Esophagus (tissue), 2 donors: ENCODE measurements at regions not wholly inside any gene's neighbourhood (a gene's known extent, or its start where the extent isn't known, plus 50 kb on each side); places are given as distances from the start of the nearest gene placed in this dataset.

Source experiments
- H3K27ac ChIP-seq, 2 donors: one replicate each; pipeline ENCODE4 v1.5.1; 2013; ENCODE audit warnings: low read depth in 2 of 2, mild to moderate bottlenecking in 2 of 2, inconsistent platforms in 1 of 2, low read length in 1 of 2, moderate library complexity in 1 of 2
- H3K27me3 ChIP-seq, 2 donors: one replicate each; pipeline ENCODE4 v1.6.1; 2013; ENCODE audit warnings: low read length in 2 of 2, control low read depth in 1 of 2, mild to moderate bottlenecking in 1 of 2; ENCODE audit not compliant: insufficient read depth in 2 of 2, control insufficient read depth in 1 of 2
- H3K36me3 ChIP-seq, 2 donors: one replicate each; pipeline ENCODE4 v1.6.1; 2013; ENCODE audit warnings: low read length in 1 of 2; ENCODE audit not compliant: control insufficient read depth in 2 of 2, insufficient read depth in 2 of 2
- H3K4me1 ChIP-seq, 2 donors: one replicate each; pipeline ENCODE4 v1.6.1; 2013; ENCODE audit warnings: low read length in 1 of 2; ENCODE audit not compliant: control insufficient read depth in 2 of 2, insufficient read depth in 2 of 2
- H3K4me3 ChIP-seq, 2 donors: one replicate each; pipeline ENCODE4 v1.5.1; 2013; ENCODE audit warnings: low read length in 2 of 2, mild to moderate bottlenecking in 2 of 2, low read depth in 1 of 2, moderate library complexity in 1 of 2
- H3K9me3 ChIP-seq, 2 donors: one replicate each; pipeline ENCODE4 v1.6.1; 2013; ENCODE audit warnings: mild to moderate bottlenecking in 2 of 2, low read depth in 1 of 2, low read length in 1 of 2, moderate library complexity in 1 of 2; ENCODE audit not compliant: control insufficient read depth in 2 of 2, insufficient read depth in 1 of 2
- WGBS, 2 donors: extraction: QIAGEN DNeasy Blood & Tissue Kit; methylation state at CpG; one replicate each; pipeline ENCODE4 v1.1.7; 2013; 5-methylcytosine and 5-hydroxymethylcytosine counted together
- donor health status: healthy with polysubstance abuse.
- donor health status: Bipolar disorder and iron deficiency.

DNA sequence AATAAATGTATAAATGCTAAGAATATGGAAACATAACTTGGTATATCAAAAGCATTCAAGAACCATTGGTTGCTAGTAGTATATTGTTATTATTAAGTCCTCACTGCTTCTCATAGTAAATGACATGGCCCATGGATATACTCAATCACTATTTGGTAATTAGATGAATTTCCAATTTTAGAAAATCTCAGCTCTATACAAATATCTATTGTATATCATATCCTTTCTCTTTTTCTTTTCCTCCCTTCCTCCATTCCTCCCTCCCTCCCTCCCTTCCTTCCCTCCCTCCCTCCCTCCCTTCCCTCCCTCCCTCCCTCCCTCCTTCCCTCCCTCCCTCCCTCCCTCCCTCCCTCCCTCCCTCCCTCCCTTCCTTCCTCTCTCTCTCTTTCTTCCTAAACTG, 514.4 kb upstream of the LCORL start:
- H3K36me3 ChIP-seq: no peaks in the 10 kb centered on the region

GRCh38 chr4:18533262-18533775, 511.8 kb upstream of the LCORL start:
- H3K9me3 ChIP-seq: no peaks in the 10 kb centered on the region
- WGBS, 2 donors: 42 to 52% methylated on average over 3 of the region's 3 CpGs
- no peaks in the 10 kb centered on the region for H3K36me3 ChIP-seq
- H3K4me1 ChIP-seq: no peaks in the 10 kb centered on the region
- H3K27me3 ChIP-seq: no peaks in the 10 kb centered on the region
- H3K27ac ChIP-seq: no peak overlapping the region
- H3K4me3 ChIP-seq: no peak overlapping the region

More for the DNA sequence above, 514.4 kb upstream of the LCORL start:
- H3K9me3 ChIP-seq: no peaks in the 10 kb centered on the region
- H3K27ac ChIP-seq: no peak overlapping the region
- no peak overlapping the region for H3K4me3 ChIP-seq
- H3K4me1 ChIP-seq: no peaks in the 10 kb centered on the region
- no peaks in the 10 kb centered on the region for H3K27me3 ChIP-seq

DNA sequence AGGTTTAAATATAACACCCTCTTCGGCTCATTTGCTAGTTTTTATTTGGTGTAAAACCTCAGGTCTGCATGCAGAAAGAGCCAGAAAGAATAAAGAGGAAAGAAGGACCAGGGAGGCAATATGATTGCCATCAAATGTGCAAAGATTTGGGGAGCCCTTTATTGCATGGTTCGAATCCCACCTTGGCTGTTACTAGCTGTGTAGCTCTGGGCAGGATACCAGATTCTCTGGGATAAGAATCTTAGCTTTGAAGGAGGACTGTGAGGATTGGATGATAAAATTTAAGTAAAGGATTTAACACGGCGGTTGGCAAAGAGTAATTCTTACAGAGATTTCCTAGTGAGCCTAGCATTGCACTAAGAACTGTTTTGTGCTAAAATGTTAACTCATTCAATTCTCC, 510.2 kb upstream of the LCORL start:
- H3K36me3 ChIP-seq: no peaks in the 10 kb centered on the region
- no peak overlapping the region for H3K4me3 ChIP-seq
- H3K9me3 ChIP-seq: no peaks in the 10 kb centered on the region
- 88% methylated on average over 4 of the region's 4 CpGs for WGBS, 2 donors
- no peak overlapping the region for H3K27ac ChIP-seq
- no peaks in the 10 kb centered on the region for H3K27me3 ChIP-seq
- H3K4me1 ChIP-seq: no peaks in the 10 kb centered on the region

- Histone ChIP-seq H3K27me3 (no peaks in the 10 kb centered on the region), H3K4me3 (no peak overlapping the region), H3K9me3 (no peaks in the 10 kb centered on the region), H3K36me3 (no peaks in the 10 kb centered on the region), H3K4me1 (no peaks in the 10 kb centered on the region), H3K27ac (no peak overlapping the region)
Observed at GRCh38 chr4:18529482-18529881, 507.9 kb upstream of the LCORL start.

DNA sequence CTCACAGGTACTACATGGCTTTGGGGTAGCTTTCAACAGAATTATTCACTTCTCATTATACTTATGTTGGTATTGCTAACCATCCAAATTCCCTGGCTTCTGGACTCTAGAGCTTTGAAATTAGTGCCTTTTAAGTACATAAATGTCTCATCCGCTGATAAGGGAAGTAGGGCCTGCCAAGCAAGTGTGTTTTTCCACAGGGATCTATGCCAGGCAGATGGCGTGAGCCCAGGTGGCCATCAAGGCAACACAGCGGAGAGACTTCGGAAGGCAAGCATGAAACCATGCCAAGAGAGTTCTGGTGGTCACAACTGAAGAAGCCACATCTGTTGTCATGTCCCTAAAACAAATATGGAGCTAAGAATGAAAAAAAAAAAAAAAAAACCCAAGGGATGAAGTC, 503.1 kb upstream of the LCORL start:
- Histone ChIP-seq H3K4me1 (no peaks in the 10 kb centered on the region), H3K27ac (no peak overlapping the region), H3K9me3 (no peaks in the 10 kb centered on the region), H3K4me3 (no peak overlapping the region), H3K36me3 (no peaks in the 10 kb centered on the region), H3K27me3 (no peaks in the 10 kb centered on the region)
- 70 to 83% methylated on average over 4 of the region's 4 CpGs for WGBS, 2 donors

- Histone ChIP-seq H3K9me3 (no peaks in the 10 kb centered on the region), H3K27me3 (no peaks in the 10 kb centered on the region), H3K4me1 (no peaks in the 10 kb centered on the region), H3K36me3 (no peaks in the 10 kb centered on the region), H3K27ac (no peak overlapping the region), H3K4me3 (no peak overlapping the region)
- 9 to 15% methylated on average over 3 of the region's 3 CpGs for WGBS, 2 donors
Observed at GRCh38 chr4:18518098-18518497, 496.5 kb upstream of the LCORL start.

- Histone ChIP-seq H3K27ac (no peak overlapping the region), H3K27me3 (no peaks in the 10 kb centered on the region), H3K4me1 (no peaks in the 10 kb centered on the region), H3K9me3 (no peaks in the 10 kb centered on the region), H3K4me3 (no peak overlapping the region), H3K36me3 (no peaks in the 10 kb centered on the region)
Observed at GRCh38 chr4:18513861-18514260, 492.3 kb upstream of the LCORL start.

DNA sequence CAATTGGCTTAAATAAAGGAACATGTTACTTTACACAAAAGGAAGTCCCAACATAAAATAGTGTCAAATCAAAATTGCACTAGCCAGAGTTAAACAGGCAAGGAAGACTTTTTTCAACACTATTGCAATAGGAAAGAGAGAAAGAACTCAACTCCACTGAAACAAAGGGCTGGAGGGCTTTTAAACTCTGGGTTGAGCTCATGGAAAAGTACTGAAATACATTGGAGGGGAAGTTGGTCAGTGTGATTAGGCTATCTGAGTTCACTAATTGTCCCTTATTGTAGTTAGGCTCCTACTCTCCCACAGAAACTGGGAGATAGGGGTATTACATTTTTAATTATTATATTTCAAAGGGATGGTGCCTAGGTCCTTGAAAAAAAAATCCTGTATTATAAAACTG, 491.2 kb upstream of the LCORL start:
- no peaks in the 10 kb centered on the region for H3K9me3 ChIP-seq
- no peaks in the 10 kb centered on the region for H3K4me1 ChIP-seq
- H3K27me3 ChIP-seq: no peaks in the 10 kb centered on the region
- H3K27ac ChIP-seq: no peak overlapping the region
- H3K4me3 ChIP-seq: no peak overlapping the region
- no peaks in the 10 kb centered on the region for H3K36me3 ChIP-seq

DNA sequence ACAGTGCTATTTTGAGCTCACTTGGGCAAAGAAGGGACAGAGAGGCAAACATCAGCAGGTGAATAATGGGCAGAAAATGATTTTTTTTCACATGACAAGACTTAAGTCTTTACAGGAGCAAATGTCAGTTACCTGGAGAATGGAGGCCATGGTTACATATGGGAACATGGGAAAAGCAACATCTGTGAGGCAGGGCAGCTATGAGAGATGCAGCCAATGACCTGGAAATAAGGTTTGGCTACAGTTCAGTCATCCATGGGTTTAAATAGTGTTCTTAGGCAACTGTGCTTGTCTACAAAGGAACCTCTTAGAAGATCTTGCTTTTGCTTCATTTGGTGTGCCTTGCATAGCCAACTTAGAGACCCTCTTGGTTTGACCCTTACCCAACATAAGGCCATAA, 490.2 kb upstream of the LCORL start:
- Histone ChIP-seq H3K36me3 (no peaks in the 10 kb centered on the region), H3K4me3 (no peak overlapping the region), H3K4me1 (no peaks in the 10 kb centered on the region), H3K27me3 (no peaks in the 10 kb centered on the region), H3K27ac (no peak overlapping the region), H3K9me3 (no peaks in the 10 kb centered on the region)

GRCh38 chr4:18508786-18509185, 487.2 kb upstream of the LCORL start:
- 45 to 49% methylated on average over 2 of the region's 2 CpGs for WGBS, 2 donors
- Histone ChIP-seq H3K4me3 (no peak overlapping the region), H3K4me1 (no peaks in the 10 kb centered on the region)

More at GRCh38 chr4:18508786-18509185, 487.2 kb upstream of the LCORL start:
- Histone ChIP-seq H3K27me3 (no peaks in the 10 kb centered on the region), H3K9me3 (no peaks in the 10 kb centered on the region), H3K27ac (no peak overlapping the region), H3K36me3 (no peaks in the 10 kb centered on the region)
